HL-60 (cell line): ENCODE measurements at regions not wholly inside any gene's neighbourhood (a gene's known extent, or its start where the extent isn't known, plus 50 kb on each side); places are given as distances from the start of the nearest gene placed in this dataset.

Experiments used
- DNase-seq, 2 experiments: peaks; one replicate each; pipeline ENCODE4 v3.0.0-alpha.2; 2010 to 2020; ENCODE audit warnings: low read depth in 1 of 2, low spot score in 1 of 2
- H3K27ac ChIP-seq: fragments of 250-450 bp; sonication (Bioruptor Pico); replicated peaks from 2 replicates; pipeline ENCODE4 v1.5.1; 2020; ENCODE audit warnings: mild to moderate bottlenecking, moderate library complexity
- H3K27me3 ChIP-seq: fragments of 250-450 bp; sonication (Bioruptor Pico); 2 replicates; pipeline ENCODE4 v1.5.1; 2021; ENCODE audit warnings: mild to moderate bottlenecking, moderate library complexity; ENCODE audit not compliant: insufficient read depth, poor library complexity, severe bottlenecking
- H3K4me3 ChIP-seq: replicated peaks from 2 replicates; pipeline ENCODE4 v1.5.1; 2011; ENCODE audit warnings: mild to moderate bottlenecking, control low read depth, low read length; ENCODE audit not compliant: insufficient read depth
- GABPA ChIP-seq: IDR thresholded peaks from 2 replicates; pipeline ENCODE4 v1.6.1; 2012; ENCODE audit warnings: low read depth
- POLR2AphosphoS5 ChIP-seq: IDR thresholded peaks from 2 replicates; pipeline ENCODE4 v1.6.1; 2012; ENCODE audit warnings: low read depth
- SPI1 ChIP-seq: IDR thresholded peaks from 2 replicates; pipeline ENCODE4 v1.6.1; 2012; ENCODE audit warnings: low read depth, mild to moderate bottlenecking, borderline replicate concordance
- TF ChIP-seq, protein P1 (sequence below): IDR thresholded peaks from 2 replicates; pipeline ENCODE4 v1.6.1; 2012; ENCODE audit warnings: low read depth; ENCODE audit not compliant: insufficient replicate concordance
- TF ChIP-seq, protein P2 (sequence below): IDR thresholded peaks from one replicate; pipeline ENCODE4 v1.5.1; 2011; ENCODE audit warnings: low read length, control low read depth, inconsistent platforms; ENCODE audit not compliant: insufficient read depth

- Histone ChIP-seq H3K27me3 (peaks cover 2% of the 10 kb centered on the region), H3K4me3 (no peak overlapping the region), H3K27ac (no peak overlapping the region)
- DNase-seq = no peak
- TF ChIP-seq, protein P1, sequence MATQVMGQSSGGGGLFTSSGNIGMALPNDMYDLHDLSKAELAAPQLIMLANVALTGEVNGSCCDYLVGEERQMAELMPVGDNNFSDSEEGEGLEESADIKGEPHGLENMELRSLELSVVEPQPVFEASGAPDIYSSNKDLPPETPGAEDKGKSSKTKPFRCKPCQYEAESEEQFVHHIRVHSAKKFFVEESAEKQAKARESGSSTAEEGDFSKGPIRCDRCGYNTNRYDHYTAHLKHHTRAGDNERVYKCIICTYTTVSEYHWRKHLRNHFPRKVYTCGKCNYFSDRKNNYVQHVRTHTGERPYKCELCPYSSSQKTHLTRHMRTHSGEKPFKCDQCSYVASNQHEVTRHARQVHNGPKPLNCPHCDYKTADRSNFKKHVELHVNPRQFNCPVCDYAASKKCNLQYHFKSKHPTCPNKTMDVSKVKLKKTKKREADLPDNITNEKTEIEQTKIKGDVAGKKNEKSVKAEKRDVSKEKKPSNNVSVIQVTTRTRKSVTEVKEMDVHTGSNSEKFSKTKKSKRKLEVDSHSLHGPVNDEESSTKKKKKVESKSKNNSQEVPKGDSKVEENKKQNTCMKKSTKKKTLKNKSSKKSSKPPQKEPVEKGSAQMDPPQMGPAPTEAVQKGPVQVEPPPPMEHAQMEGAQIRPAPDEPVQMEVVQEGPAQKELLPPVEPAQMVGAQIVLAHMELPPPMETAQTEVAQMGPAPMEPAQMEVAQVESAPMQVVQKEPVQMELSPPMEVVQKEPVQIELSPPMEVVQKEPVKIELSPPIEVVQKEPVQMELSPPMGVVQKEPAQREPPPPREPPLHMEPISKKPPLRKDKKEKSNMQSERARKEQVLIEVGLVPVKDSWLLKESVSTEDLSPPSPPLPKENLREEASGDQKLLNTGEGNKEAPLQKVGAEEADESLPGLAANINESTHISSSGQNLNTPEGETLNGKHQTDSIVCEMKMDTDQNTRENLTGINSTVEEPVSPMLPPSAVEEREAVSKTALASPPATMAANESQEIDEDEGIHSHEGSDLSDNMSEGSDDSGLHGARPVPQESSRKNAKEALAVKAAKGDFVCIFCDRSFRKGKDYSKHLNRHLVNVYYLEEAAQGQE = no peak
Observed at GRCh38 chr4:83852085-83852451, 316.2 kb downstream of the GPAT3 start.

- no peak overlapping the region for H3K4me3 ChIP-seq
- peaks cover 2% of the 10 kb centered on the region for H3K27me3 ChIP-seq
- DNase-seq = no peak
- TF ChIP-seq GABPA = no peak
- TF ChIP-seq SPI1 = no peak
- TF ChIP-seq POLR2AphosphoS5 = no peak
- TF ChIP-seq, protein P1 = no peak
- TF ChIP-seq, protein P2, sequence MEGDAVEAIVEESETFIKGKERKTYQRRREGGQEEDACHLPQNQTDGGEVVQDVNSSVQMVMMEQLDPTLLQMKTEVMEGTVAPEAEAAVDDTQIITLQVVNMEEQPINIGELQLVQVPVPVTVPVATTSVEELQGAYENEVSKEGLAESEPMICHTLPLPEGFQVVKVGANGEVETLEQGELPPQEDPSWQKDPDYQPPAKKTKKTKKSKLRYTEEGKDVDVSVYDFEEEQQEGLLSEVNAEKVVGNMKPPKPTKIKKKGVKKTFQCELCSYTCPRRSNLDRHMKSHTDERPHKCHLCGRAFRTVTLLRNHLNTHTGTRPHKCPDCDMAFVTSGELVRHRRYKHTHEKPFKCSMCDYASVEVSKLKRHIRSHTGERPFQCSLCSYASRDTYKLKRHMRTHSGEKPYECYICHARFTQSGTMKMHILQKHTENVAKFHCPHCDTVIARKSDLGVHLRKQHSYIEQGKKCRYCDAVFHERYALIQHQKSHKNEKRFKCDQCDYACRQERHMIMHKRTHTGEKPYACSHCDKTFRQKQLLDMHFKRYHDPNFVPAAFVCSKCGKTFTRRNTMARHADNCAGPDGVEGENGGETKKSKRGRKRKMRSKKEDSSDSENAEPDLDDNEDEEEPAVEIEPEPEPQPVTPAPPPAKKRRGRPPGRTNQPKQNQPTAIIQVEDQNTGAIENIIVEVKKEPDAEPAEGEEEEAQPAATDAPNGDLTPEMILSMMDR = no peak
- no peak overlapping the region for H3K27ac ChIP-seq
Observed at GRCh38 chr4:83851261-83852084, 315.6 kb downstream of the GPAT3 start.

GRCh38 chr4:83850435-83850834 is 314.5 kb downstream of the GPAT3 start:
- Histone ChIP-seq H3K4me3 (no peak overlapping the region), H3K27me3 (peaks cover 2% of the 10 kb centered on the region), H3K27ac (no peak overlapping the region)
- DNase-seq = no peak
- TF ChIP-seq SPI1 (no peak), GABPA (no peak), POLR2AphosphoS5 (no peak)
- TF ChIP-seq, protein P1 = no peak
- TF ChIP-seq, protein P2 = no peak
